GM12878 (cell line): ENCODE measurements at regions not wholly inside any gene's neighbourhood (a gene's known extent, or its start where the extent isn't known, plus 50 kb on each side); places are given as distances from the start of the nearest gene placed in this dataset.

Experiments
- ATAC-seq: fragments of 200-7000 bp; cut with Tn5 transposase; 3 replicates; pipeline ENCODE4 v1.9.1; 2020; ENCODE audit warnings: mild to moderate bottlenecking, moderate library complexity
- BruUV-seq: library from RNA; stranded (reverse); fragments of 400-500 nt; replicated peaks from 2 replicates; lab custom pipeline; 2021; lab: Mats Ljungman, UMichigan
- CTCF ChIA-PET: fragments of 300-600 bp; sonication (Branson Sonifier 250); formaldehyde crosslinking; extraction: SDS; loops from one replicate; lab custom pipeline; 2021; ENCODE audit warnings: inconsistent platforms; lab: Yijun Ruan, JAX
- POLR2A ChIA-PET: fragments of 350-600 bp; formaldehyde crosslinking; extraction: SDS; loops from one replicate; lab custom pipeline; 2021; ENCODE audit warnings: inconsistent platforms; lab: Charles Lee
- RAD21 ChIA-PET: fragments of 300-600 bp; sonication (Branson Sonifier 250); formaldehyde crosslinking; loops from one replicate; lab custom pipeline; 2023; ENCODE audit warnings: antibody characterized with exemption; ENCODE audit not compliant: unreplicated experiment; lab: Charles Lee
- SMC1A ChIA-PET: fragments of 300-600 bp; sonication (Branson Sonifier 250); formaldehyde crosslinking; loops from one replicate; lab custom pipeline; 2023; ENCODE audit not compliant: unreplicated experiment, uncharacterized antibody; lab: Charles Lee
- DNase-seq: peaks from one replicate; pipeline ENCODE4 v3.0.0-alpha.2; 2011; ENCODE audit warnings: low read depth, low spot score
- FAIRE-seq: peaks from 3 replicates; lab custom pipeline; 2011; peaks lifted over from hg19 to GRCh38; lab: Jason Lieb, UNC
- H2AFZ ChIP-seq: 2 replicates; pipeline ENCODE4 v1.6.0; 2011; ENCODE audit warnings: low read depth, low read length, control low read depth; ENCODE audit not compliant: control insufficient read depth
- H3K27ac ChIP-seq: 2 replicates; pipeline ENCODE4 v1.5.1; 2011; ENCODE audit warnings: control low read depth; ENCODE audit not compliant: control insufficient read depth, insufficient read depth
- H3K27me3 ChIP-seq, 2 experiments: replicated peaks in 1 of 2; 2 replicates each; pipeline versions ENCODE4 v1.6.0 to v1.6.1; 2011; ENCODE audit warnings: low read length in 1 of 2; ENCODE audit not compliant: control insufficient read depth in 2 of 2, insufficient read depth in 2 of 2
- H3K36me3 ChIP-seq, 2 experiments: 2 replicates each; pipeline ENCODE4 v1.5.1; 2011; ENCODE audit warnings: low read length in 1 of 2; ENCODE audit not compliant: control insufficient read depth in 2 of 2, insufficient read depth in 2 of 2
- H3K4me1 ChIP-seq: 2 replicates; pipeline ENCODE4 v1.6.1; 2011; ENCODE audit warnings: mild to moderate bottlenecking, low read length, moderate library complexity, mixed read lengths; ENCODE audit not compliant: control insufficient read depth, insufficient read depth
- H3K4me2 ChIP-seq: 2 replicates; pipeline ENCODE4 v1.6.0; 2011; ENCODE audit warnings: control low read depth; ENCODE audit not compliant: control insufficient read depth, insufficient read depth
- H3K4me3 ChIP-seq: fragments of 200-600 bp; sonication (generic); 2 replicates; pipeline ENCODE4 v1.5.1; 2016
- H3K79me2 ChIP-seq: 2 replicates; pipeline ENCODE4 v1.6.0; 2011; ENCODE audit warnings: low read length; ENCODE audit not compliant: control insufficient read depth, insufficient read depth
- H3K9ac ChIP-seq: 2 replicates; pipeline ENCODE4 v1.8.0; 2011; ENCODE audit warnings: low read length, control low read depth, mixed read lengths; ENCODE audit not compliant: control insufficient read depth, insufficient read depth
- H3K9me3 ChIP-seq: replicated peaks from 3 replicates; pipeline ENCODE4 v1.5.1; 2011; ENCODE audit warnings: mild to moderate bottlenecking, low read length; ENCODE audit not compliant: control insufficient read depth, insufficient read depth
- H4K20me1 ChIP-seq: 2 replicates; pipeline ENCODE4 v1.6.0; 2011; ENCODE audit not compliant: control insufficient read depth, insufficient read depth
- CBX3 ChIP-seq: fragments of 200-600 bp; sonication (generic); IDR thresholded peaks from 2 replicates; pipeline ENCODE4 v1.6.1; 2016; ENCODE audit warnings: low read depth, borderline replicate concordance
- E2F8 ChIP-seq: fragments of 450-650 bp; IDR thresholded peaks from 2 replicates; pipeline ENCODE4 v1.6.1; 2018; ENCODE audit warnings: mild to moderate bottlenecking, low read depth, moderate library complexity; ENCODE audit not compliant: partially characterized antibody
- EP300 ChIP-seq, 2 experiments: fragments of 150-350 bp in 1 of 2; IDR thresholded peaks; 2 replicates each; pipeline ENCODE4 v1.6.1; 2011 to 2012; ENCODE audit warnings: low read depth in 2 of 2, low read length in 2 of 2, borderline replicate concordance in 1 of 2, improper control_type of control experiment in 1 of 2, inconsistent platforms in 1 of 2; ENCODE audit not compliant: control insufficient read depth in 1 of 2
- IRF4 ChIP-seq: IDR thresholded peaks from 2 replicates; pipeline ENCODE4 v1.6.1; 2011; ENCODE audit warnings: low read depth, low read length
- LARP7 ChIP-seq: fragments of 450-650 bp; IDR thresholded peaks from 2 replicates; pipeline ENCODE4 v1.6.1; 2017; ENCODE audit warnings: mild to moderate bottlenecking
- REST ChIP-seq: IDR thresholded peaks from 2 replicates; pipeline ENCODE4 v1.6.1; 2012; ENCODE audit warnings: mild to moderate bottlenecking, low read depth, low read length
- SIN3A ChIP-seq: IDR thresholded peaks from 2 replicates; pipeline ENCODE4 v1.6.1; 2012; ENCODE audit warnings: low read depth, low read length, improper control_type of control experiment
- ZZZ3 ChIP-seq: IDR thresholded peaks from 2 replicates; pipeline ENCODE4 v1.6.1; 2011; ENCODE audit warnings: low read depth; ENCODE audit not compliant: control insufficient read depth, insufficient read length
- WGBS: methylation state at CpG from one replicate; pipeline ENCODE4 v1.1.6; 2016; ENCODE audit warnings: low lambda C conversion rate; ENCODE audit not compliant: insufficient replicate concordance, insufficient coverage; ENCODE audit errors: missing lambda C conversion rate; 5-methylcytosine and 5-hydroxymethylcytosine counted together
- in situ Hi-C: fragments of 300-500 bp; cut with MboI; formaldehyde crosslinking; loops from 9 replicates; pipeline ENCODE4 v1.14.3; 2018; ENCODE audit warnings: mixed read lengths
- intact Hi-C: fragments of 100-400 bp; cut with micrococcal nuclease; formaldehyde crosslinking; loops from one replicate; pipeline ENCODE4 v1.14.2; 2022; ENCODE audit not compliant: unreplicated experiment
- TF ChIP-seq, protein P1 (sequence below): fragments of 450-650 bp; formaldehyde crosslinking; IDR thresholded peaks from 2 replicates; pipeline ENCODE4 v1.4.0; 2022; ENCODE audit warnings: mild to moderate bottlenecking, moderate library complexity
- TF ChIP-seq, protein P2 (sequence below): IDR thresholded peaks from 2 replicates; pipeline ENCODE4 v1.6.1; 2011; ENCODE audit warnings: mild to moderate bottlenecking, low read depth, low read length, moderate library complexity; ENCODE audit not compliant: insufficient replicate concordance

DNA sequence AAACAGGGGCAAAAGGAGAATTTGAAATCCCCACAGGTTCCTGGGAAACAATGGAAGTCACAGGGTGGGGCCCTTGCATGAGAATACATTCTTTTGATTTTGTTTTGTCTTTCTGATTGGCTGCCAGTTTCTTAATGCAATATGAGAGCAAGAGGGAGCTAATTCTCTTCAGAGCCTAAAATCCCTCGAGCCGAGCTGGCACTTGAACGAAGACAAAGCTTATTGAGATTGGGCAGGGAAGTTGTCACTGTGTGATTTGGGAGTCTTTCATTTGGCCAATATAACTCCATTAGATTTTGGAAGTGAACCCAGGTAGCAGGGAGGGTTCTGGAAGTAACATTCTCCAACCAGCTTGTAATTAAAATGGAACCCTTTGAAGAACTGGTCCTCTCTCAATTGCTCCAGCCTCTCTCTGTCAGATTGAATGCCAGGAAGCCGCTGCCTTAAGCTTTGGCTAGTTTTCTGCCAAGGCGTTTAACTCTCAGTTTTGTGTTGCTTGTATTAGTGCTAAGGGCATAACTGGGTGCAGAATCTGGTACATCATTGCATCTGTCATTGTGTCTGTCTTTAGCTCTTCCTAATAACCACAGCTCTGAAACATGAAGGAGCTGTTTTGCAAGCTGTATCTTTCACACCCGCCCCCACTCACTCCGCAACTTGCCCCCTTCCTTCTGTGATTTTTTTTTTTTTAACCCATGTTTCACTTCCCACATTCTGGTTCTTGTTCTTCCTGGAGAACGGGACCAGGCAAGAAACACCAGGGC, 272.0 kb downstream of the MAF start (continued):
- no peak for TF ChIP-seq REST
- no peak for TF ChIP-seq ZZZ3
- TF ChIP-seq EP300 (IDR thresholded peaks at IDR 0.05; ENCODE audit: borderline replicate concordance in 1 of 2, control insufficient read depth in 1 of 2, low read depth in 2 of 2, low read length in 2 of 2) = no peak
- TF ChIP-seq, all 136 proteins: peak for 0

DNA sequence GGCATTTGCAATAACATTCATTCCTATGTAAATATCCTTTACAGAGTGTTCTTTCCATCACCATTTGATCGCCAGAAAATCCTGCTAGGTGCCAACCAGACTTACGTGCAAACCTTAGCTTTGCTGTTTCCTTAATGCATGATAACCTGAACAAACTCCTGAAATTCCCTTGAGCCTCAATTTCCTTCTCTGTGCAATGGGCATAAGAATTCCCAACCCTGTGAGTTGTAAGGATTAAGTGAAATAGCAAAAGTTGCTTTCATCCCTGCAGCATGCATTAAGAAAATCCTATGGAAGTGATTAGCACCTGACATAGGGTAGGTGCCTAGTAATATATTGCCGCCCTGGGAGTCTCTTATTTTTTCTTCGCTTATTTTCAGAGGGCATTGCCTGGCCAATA, 272.7 kb downstream of the MAF start:
- WGBS = 49% methylated on average over 4 of the region's 4 CpGs
- H3K4me3 ChIP-seq = no peak overlapping the region
- ATAC-seq = no peak
- FAIRE-seq = no peak
- intact Hi-C loops = no loop called here
- BruUV-seq = no TSS peak
- ChIA-PET RAD21 (no interaction called here), POLR2A (no interaction called here), CTCF (interaction anchor here (0.9 kb wide), 1 partner anchor 14 kb away, joined by 3 read pairs; no protein-coding TSS in a partner anchor), SMC1A (no interaction called here)
- no peaks in the 10 kb centered on the region for H3K4me1 ChIP-seq
- no peak overlapping the region for H3K4me2 ChIP-seq
- DNase-seq = no peak
- H4K20me1 ChIP-seq = no peaks in the 10 kb centered on the region
- H3K27me3 ChIP-seq = peaks cover 0 to 4% of the 10 kb centered on the region in 2 experiments; a peak in 3 of 4 replicates
- H3K9me3 ChIP-seq = no peaks in the 10 kb centered on the region
- H2AFZ ChIP-seq = no peak overlapping the region
- in situ Hi-C loops = no loop called here
- no peaks in the 10 kb centered on the region for H3K36me3 ChIP-seq
- no peak overlapping the region for H3K9ac ChIP-seq
- H3K79me2 ChIP-seq = no peaks in the 10 kb centered on the region
- no peak overlapping the region for H3K27ac ChIP-seq
- TF ChIP-seq CBX3 = no peak
- no peak for TF ChIP-seq E2F8
- TF ChIP-seq, protein P1, sequence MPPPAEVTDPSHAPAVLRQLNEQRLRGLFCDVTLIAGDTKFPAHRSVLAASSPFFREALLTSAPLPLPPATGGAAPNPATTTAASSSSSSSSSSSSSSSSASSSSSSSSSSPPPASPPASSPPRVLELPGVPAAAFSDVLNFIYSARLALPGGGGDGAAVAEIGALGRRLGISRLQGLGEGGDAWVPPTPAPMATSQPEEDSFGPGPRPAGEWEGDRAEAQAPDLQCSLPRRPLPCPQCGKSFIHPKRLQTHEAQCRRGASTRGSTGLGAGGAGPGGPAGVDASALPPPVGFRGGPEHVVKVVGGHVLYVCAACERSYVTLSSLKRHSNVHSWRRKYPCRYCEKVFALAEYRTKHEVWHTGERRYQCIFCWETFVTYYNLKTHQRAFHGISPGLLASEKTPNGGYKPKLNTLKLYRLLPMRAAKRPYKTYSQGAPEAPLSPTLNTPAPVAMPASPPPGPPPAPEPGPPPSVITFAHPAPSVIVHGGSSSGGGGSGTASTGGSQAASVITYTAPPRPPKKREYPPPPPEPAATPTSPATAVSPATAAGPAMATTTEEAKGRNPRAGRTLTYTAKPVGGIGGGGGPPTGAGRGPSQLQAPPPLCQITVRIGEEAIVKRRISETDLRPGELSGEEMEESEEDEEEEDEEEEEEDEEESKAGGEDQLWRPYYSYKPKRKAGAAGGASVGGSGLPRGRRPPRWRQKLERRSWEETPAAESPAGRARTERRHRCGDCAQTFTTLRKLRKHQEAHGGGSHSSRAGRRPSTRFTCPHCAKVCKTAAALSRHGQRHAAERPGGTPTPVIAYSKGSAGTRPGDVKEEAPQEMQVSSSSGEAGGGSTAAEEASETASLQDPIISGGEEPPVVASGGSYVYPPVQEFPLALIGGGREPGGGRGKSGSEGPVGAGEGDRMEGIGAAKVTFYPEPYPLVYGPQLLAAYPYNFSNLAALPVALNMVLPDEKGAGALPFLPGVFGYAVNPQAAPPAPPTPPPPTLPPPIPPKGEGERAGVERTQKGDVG (CRISPR knock-in tag) = no peak
- TF ChIP-seq, protein P2, sequence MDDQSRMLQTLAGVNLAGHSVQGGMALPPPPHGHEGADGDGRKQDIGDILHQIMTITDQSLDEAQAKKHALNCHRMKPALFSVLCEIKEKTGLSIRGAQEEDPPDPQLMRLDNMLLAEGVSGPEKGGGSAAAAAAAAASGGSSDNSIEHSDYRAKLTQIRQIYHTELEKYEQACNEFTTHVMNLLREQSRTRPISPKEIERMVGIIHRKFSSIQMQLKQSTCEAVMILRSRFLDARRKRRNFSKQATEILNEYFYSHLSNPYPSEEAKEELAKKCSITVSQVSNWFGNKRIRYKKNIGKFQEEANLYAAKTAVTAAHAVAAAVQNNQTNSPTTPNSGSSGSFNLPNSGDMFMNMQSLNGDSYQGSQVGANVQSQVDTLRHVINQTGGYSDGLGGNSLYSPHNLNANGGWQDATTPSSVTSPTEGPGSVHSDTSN = no peak
- no peak for TF ChIP-seq SIN3A
- no peak for TF ChIP-seq IRF4
- no peak for TF ChIP-seq LARP7
